WTC11 (cell line): ENCODE measurements at regions not wholly inside any gene's neighbourhood (a gene's known extent, or its start where the extent isn't known, plus 50 kb on each side); places are given as distances from the start of the nearest gene placed in this dataset.

Experiments
- ATF2 ChIP-seq: sonication (generic); formaldehyde crosslinking; IDR thresholded peaks from 2 replicates; pipeline ENCODE4 v1.8.1; 2022; ENCODE audit warnings: low read depth, missing genetic modification reagents, borderline replicate concordance
- ATF3 ChIP-seq: sonication (generic); formaldehyde crosslinking; conservative IDR thresholded peaks from 2 replicates; pipeline ENCODE4 v1.8.1; 2022; ENCODE audit warnings: mild to moderate bottlenecking, missing genetic modification reagents
- ATF6 ChIP-seq: sonication (generic); formaldehyde crosslinking; IDR thresholded peaks from 2 replicates; pipeline ENCODE4 v1.8.1; 2023; ENCODE audit warnings: mild to moderate bottlenecking, missing genetic modification reagents
- CTCF ChIP-seq: fragments of 200-600 bp; IDR thresholded peaks from 2 replicates; pipeline ENCODE4 v1.8.0; 2022; ENCODE audit warnings: antibody characterized with exemption
- E2F1 ChIP-seq: sonication (generic); formaldehyde crosslinking; IDR thresholded peaks from 2 replicates; pipeline ENCODE4 v1.8.0; 2022; ENCODE audit warnings: mild to moderate bottlenecking, missing genetic modification reagents
- IRF1 ChIP-seq: sonication (generic); formaldehyde crosslinking; IDR thresholded peaks from 2 replicates; pipeline ENCODE4 v1.8.0; 2023; ENCODE audit warnings: missing genetic modification reagents
- JUN ChIP-seq: sonication (generic); formaldehyde crosslinking; IDR thresholded peaks from 2 replicates; pipeline ENCODE4 v1.8.0; 2023; ENCODE audit warnings: mild to moderate bottlenecking, missing genetic modification reagents
- MAX ChIP-seq: sonication (generic); formaldehyde crosslinking; IDR thresholded peaks from 2 replicates; pipeline ENCODE4 v1.8.0; 2022; ENCODE audit warnings: mild to moderate bottlenecking, missing genetic modification reagents
- NFYB ChIP-seq: sonication (generic); formaldehyde crosslinking; conservative IDR thresholded peaks from 2 replicates; pipeline ENCODE4 v1.8.0; 2022; ENCODE audit warnings: low read depth, missing genetic modification reagents
- SMAD3 ChIP-seq: sonication (generic); formaldehyde crosslinking; IDR thresholded peaks from 2 replicates; pipeline ENCODE4 v1.8.0; 2022; ENCODE audit warnings: missing genetic modification reagents, mild to moderate bottlenecking, borderline replicate concordance
- TEAD1 ChIP-seq: sonication (generic); formaldehyde crosslinking; IDR thresholded peaks from 2 replicates; pipeline ENCODE4 v1.8.0; 2022; ENCODE audit warnings: mild to moderate bottlenecking, missing genetic modification reagents
- USF2 ChIP-seq: sonication (generic); formaldehyde crosslinking; IDR thresholded peaks from 2 replicates; pipeline ENCODE4 v1.8.1; 2023; ENCODE audit warnings: mild to moderate bottlenecking, missing genetic modification reagents, moderate library complexity
- ZNF416 ChIP-seq: fragments of 250-450 bp; sonication (Bioruptor Pico); IDR thresholded peaks from 2 replicates; pipeline ENCODE4 v1.9.0; 2021; ENCODE audit warnings: mild to moderate bottlenecking, inconsistent platforms

GRCh38 chr2:56580242-56580641, 396.5 kb downstream of the CCDC85A start:
- TF ChIP-seq ATF6 (CRISPR knock-in tag) (no peak), SMAD3 (CRISPR knock-in tag) (no peak), TEAD1 (CRISPR knock-in tag) (no peak), ZNF416 (CRISPR knock-in tag) (no peak), NFYB (CRISPR knock-in tag) (no peak), CTCF (no peak), USF2 (CRISPR knock-in tag) (no peak), ATF3 (CRISPR knock-in tag) (no peak), IRF1 (CRISPR knock-in tag) (no peak), MAX (CRISPR knock-in tag) (no peak), ATF2 (CRISPR knock-in tag) (no peak), E2F1 (CRISPR knock-in tag) (no peak), JUN (CRISPR knock-in tag) (no peak)
